Fibroblast of lung (primary cell): ENCODE measurements at regions not wholly inside any gene's neighbourhood (a gene's known extent, or its start where the extent isn't known, plus 50 kb on each side); places are given as distances from the start of the nearest gene placed in this dataset.

Source experiments
- DNase-seq, 2 donors: peaks; one replicate each; pipeline versions ENCODE4 v3.0.0 to v3.0.0-alpha.2; 2010; ENCODE audit warnings: low read depth in 2 of 2
- H2AFZ ChIP-seq: 2 replicates; pipeline ENCODE4 v1.5.1; 2012; ENCODE audit warnings: low read length, control low read depth, inconsistent platforms
- H3K27ac ChIP-seq: 2 replicates; pipeline ENCODE4 v1.5.1; 2011; ENCODE audit warnings: low read length, control low read depth; ENCODE audit not compliant: insufficient read depth
- H3K27me3 ChIP-seq: 2 replicates; pipeline ENCODE4 v1.5.1; 2011; ENCODE audit warnings: mild to moderate bottlenecking, low read length; ENCODE audit not compliant: control insufficient read depth, insufficient read depth
- H3K36me3 ChIP-seq: 2 replicates; pipeline ENCODE4 v1.5.1; 2011; ENCODE audit warnings: low read length; ENCODE audit not compliant: control insufficient read depth, insufficient read depth
- H3K4me1 ChIP-seq: 2 replicates; pipeline ENCODE4 v1.5.1; 2011; ENCODE audit warnings: low read length; ENCODE audit not compliant: control insufficient read depth, insufficient read depth; ENCODE audit errors: extremely low read depth
- H3K4me2 ChIP-seq: 2 replicates; pipeline ENCODE4 v1.5.1; 2011; ENCODE audit warnings: low read length, control low read depth; ENCODE audit not compliant: insufficient read depth; ENCODE audit errors: extremely low read depth
- H3K4me3 ChIP-seq, 4 experiments: fragments of 200-600 bp in 1 of 4; sonication (generic) in 1 of 4; replicated peaks in 1 of 4; 2 replicates each; pipeline ENCODE4 v1.5.1; 2011 to 2016; ENCODE audit warnings: low read length in 4 of 4, low read depth in 3 of 4, mild to moderate bottlenecking in 3 of 4, control low read depth in 2 of 4, inconsistent platforms in 1 of 4, mixed read lengths in 1 of 4; ENCODE audit not compliant: insufficient read depth in 1 of 4; ENCODE audit errors: control extremely low read depth in 1 of 4
- H3K79me2 ChIP-seq: 2 replicates; pipeline ENCODE4 v1.5.1; 2012; ENCODE audit warnings: mild to moderate bottlenecking, low read length, inconsistent platforms; ENCODE audit not compliant: control insufficient read depth, insufficient read depth
- H3K9ac ChIP-seq: 2 replicates; pipeline ENCODE4 v1.5.1; 2011; ENCODE audit warnings: mild to moderate bottlenecking, low read length, control low read depth; ENCODE audit not compliant: insufficient read depth
- H3K9me3 ChIP-seq: 2 replicates; pipeline ENCODE4 v1.5.1; 2012; ENCODE audit warnings: low read depth, low read length; ENCODE audit not compliant: control insufficient read depth, insufficient read depth
- H4K20me1 ChIP-seq: 2 replicates; pipeline ENCODE4 v1.5.1; 2011; ENCODE audit warnings: low read length; ENCODE audit not compliant: control insufficient read depth, insufficient read depth; ENCODE audit errors: extremely low read depth
- CTCF ChIP-seq, 2 donors: IDR thresholded peaks in 1 of 2; conservative IDR thresholded peaks in 1 of 2; 1 replicate in 1 of 2; 2 replicates in 1 of 2; pipeline ENCODE4 v1.5.1; 2011 to 2012; ENCODE audit warnings: low read length in 2 of 2, control low read depth in 1 of 2, inconsistent platforms in 1 of 2, low read depth in 1 of 2, mild to moderate bottlenecking in 1 of 2
- EZH2 ChIP-seq: IDR thresholded peaks from 2 replicates; pipeline ENCODE4 v1.5.1; 2012; ENCODE audit warnings: low read length, control low read depth, mild to moderate bottlenecking; ENCODE audit errors: missing control alignments

- no peaks in the 10 kb centered on the region for H4K20me1 ChIP-seq
- TF ChIP-seq EZH2, result no peak
- no peak for TF ChIP-seq CTCF (conservative IDR thresholded peaks at IDR 0.05 in 1 of 2, IDR thresholded peaks at IDR 0.05 in 1 of 2; ENCODE audit: low read depth in 1 of 2, low read length in 2 of 2)
- DNase-seq, result peak; percentile 14 to 60
These were observed 363.3 kb upstream of the MEF2C start for GRCh38 chr5:89246252-89246651.

DNA sequence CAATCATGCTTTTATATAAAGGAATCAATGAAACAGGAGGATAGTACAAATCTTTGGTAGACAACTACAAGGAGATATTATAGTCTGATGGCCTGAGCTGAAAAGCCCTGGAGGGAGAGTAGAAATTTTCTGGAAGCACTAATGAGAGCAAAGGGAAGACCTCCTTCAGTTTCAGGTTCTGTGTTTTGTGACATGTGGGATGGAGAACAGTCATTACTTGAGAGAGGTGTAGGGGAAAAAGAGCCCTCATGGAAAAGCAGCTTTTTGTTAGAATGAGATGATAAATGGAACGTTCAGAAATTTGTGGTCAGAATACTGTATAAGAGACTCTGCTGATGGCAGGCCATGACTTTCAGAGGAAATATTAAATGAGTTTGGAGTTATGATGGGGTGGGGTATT is 360.6 kb upstream of the MEF2C start:
- H4K20me1 ChIP-seq, result no peaks in the 10 kb centered on the region
- no peak for TF ChIP-seq EZH2

More at GRCh38 chr5:89246252-89246651, 363.3 kb upstream of the MEF2C start:
- Histone ChIP-seq H3K27ac (no peak overlapping the region), H3K4me3 (no peak overlapping the region), H3K27me3 (no peaks in the 10 kb centered on the region), H3K9me3 (no peaks in the 10 kb centered on the region), H3K9ac (no peak overlapping the region), H3K79me2 (no peaks in the 10 kb centered on the region), H2AFZ (no peak overlapping the region), H3K4me2 (no peak overlapping the region), H3K4me1 (no peaks in the 10 kb centered on the region), H3K36me3 (no peaks in the 10 kb centered on the region)

GRCh38 chr5:89241186-89241585 is 358.2 kb upstream of the MEF2C start:
- H3K9ac ChIP-seq, result no peak overlapping the region
- peak overlapping the region; percentile 7 for H3K4me2 ChIP-seq
- no peaks in the 10 kb centered on the region for H3K9me3 ChIP-seq
- no peak for TF ChIP-seq EZH2
- no peak for TF ChIP-seq CTCF (conservative IDR thresholded peaks at IDR 0.05 in 1 of 2, IDR thresholded peaks at IDR 0.05 in 1 of 2; ENCODE audit: low read depth in 1 of 2, low read length in 2 of 2)
- H3K4me3 ChIP-seq, result no peak overlapping the region
- no peaks in the 10 kb centered on the region for H3K4me1 ChIP-seq
- DNase-seq, result peak; percentile 78 to 79
- H3K27me3 ChIP-seq, result no peaks in the 10 kb centered on the region
- H3K36me3 ChIP-seq, result no peaks in the 10 kb centered on the region
- no peaks in the 10 kb centered on the region for H3K79me2 ChIP-seq
- no peak overlapping the region for H3K27ac ChIP-seq
- no peak overlapping the region for H2AFZ ChIP-seq
- H4K20me1 ChIP-seq, result no peaks in the 10 kb centered on the region

More for the DNA sequence above, 360.6 kb upstream of the MEF2C start:
- Histone ChIP-seq H3K36me3 (no peaks in the 10 kb centered on the region), H3K9ac (no peak overlapping the region), H3K4me2 (no peak overlapping the region), H3K27ac (no peak overlapping the region), H3K9me3 (no peaks in the 10 kb centered on the region), H2AFZ (no peak overlapping the region), H3K4me3 (no peak overlapping the region), H3K27me3 (no peaks in the 10 kb centered on the region), H3K79me2 (no peaks in the 10 kb centered on the region), H3K4me1 (no peaks in the 10 kb centered on the region)
- no peak for DNase-seq
